Transverse colon (tissue), 4 donors: ENCODE measurements at regions not wholly inside any gene's neighbourhood (a gene's known extent, or its start where the extent isn't known, plus 50 kb on each side); places are given as distances from the start of the nearest gene placed in this dataset.
"Not testable (repeated sequence)": the region's sequence is repeated elsewhere in the genome, so short reads cannot be mapped to it uniquely, and the experiment has no call there.

ENCODE experiments used
- EP300 ChIP-seq: sonication (generic); formaldehyde crosslinking; IDR thresholded peaks from one replicate; pipeline ENCODE4 v1.6.1; 2017; ENCODE audit warnings: antibody characterized with exemption, low read depth
- POLR2A ChIP-seq: fragments of 450-650 bp; IDR thresholded peaks from one replicate; pipeline ENCODE4 v1.6.1; 2016; ENCODE audit warnings: antibody characterized with exemption, mild to moderate bottlenecking, moderate library complexity
- POLR2AphosphoS5 ChIP-seq, 3 donors: sonication (generic); formaldehyde crosslinking; IDR thresholded peaks; one replicate each; pipeline ENCODE4 v1.6.1; 2016; ENCODE audit warnings: antibody characterized with exemption in 3 of 3
- TF ChIP-seq, protein P1 (sequence below), 5 experiments: fragments of 200-600 bp in 3 of 5; fragments of 450-650 bp in 2 of 5; sonication (generic) in 3 of 5; IDR thresholded peaks; 1 replicate in 2 of 5; 2 replicates in 3 of 5; pipeline ENCODE4 v1.5.1; 2016 to 2017; ENCODE audit warnings: antibody characterized with exemption in 5 of 5, inconsistent platforms in 3 of 5, mild to moderate bottlenecking in 2 of 5, moderate library complexity in 1 of 5

DNA sequence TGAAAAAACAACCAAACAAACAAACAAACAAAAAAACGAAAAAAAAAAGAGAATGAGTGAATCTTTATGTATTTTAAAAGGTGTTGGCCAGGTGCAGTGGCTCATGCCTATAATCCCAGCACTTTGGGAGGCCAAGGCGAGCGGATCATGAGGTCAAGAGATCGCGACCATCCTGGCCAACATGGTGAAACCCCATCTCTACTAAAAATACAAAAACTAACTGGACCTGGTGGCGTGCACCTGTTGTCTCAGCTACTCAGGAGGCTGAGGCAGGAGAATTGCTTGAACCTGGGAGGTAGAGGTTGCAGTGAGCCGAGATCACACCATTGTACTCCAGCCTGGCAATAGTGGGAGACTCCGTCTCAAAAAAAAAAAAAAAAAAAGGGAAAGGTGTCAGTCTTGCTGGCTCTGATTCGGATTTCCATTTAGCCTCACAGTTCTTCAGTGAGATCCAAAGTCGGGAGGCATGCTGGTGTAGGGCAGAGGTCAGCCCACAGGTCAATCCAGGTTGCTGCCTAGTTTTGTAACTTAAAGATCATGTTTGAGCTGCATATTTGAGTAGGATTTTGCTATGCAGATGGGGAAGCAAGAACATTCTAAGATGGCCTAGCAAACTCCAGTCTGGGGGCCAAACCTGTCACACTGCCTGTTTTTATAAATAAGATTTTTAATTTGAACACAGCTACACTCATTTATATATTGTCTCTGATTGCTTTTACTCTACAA is 179.6 kb upstream of the ZNF217 start:
- TF ChIP-seq POLR2A; EP300; POLR2AphosphoS5 (IDR thresholded peaks at IDR 0.05): not testable (repeated sequence)
- TF ChIP-seq, protein P1, sequence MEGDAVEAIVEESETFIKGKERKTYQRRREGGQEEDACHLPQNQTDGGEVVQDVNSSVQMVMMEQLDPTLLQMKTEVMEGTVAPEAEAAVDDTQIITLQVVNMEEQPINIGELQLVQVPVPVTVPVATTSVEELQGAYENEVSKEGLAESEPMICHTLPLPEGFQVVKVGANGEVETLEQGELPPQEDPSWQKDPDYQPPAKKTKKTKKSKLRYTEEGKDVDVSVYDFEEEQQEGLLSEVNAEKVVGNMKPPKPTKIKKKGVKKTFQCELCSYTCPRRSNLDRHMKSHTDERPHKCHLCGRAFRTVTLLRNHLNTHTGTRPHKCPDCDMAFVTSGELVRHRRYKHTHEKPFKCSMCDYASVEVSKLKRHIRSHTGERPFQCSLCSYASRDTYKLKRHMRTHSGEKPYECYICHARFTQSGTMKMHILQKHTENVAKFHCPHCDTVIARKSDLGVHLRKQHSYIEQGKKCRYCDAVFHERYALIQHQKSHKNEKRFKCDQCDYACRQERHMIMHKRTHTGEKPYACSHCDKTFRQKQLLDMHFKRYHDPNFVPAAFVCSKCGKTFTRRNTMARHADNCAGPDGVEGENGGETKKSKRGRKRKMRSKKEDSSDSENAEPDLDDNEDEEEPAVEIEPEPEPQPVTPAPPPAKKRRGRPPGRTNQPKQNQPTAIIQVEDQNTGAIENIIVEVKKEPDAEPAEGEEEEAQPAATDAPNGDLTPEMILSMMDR (IDR thresholded peaks at IDR 0.05), result not testable (repeated sequence)
